Activated naive CD8-positive, alpha-beta T cell treated with anti-CD3 and anti-CD28 coated beads, Interleukin-2, amount 10 ng/mL, durations not matched to agents 7 days and 5 days (primary cell): ENCODE measurements at regions not wholly inside any gene's neighbourhood (a gene's known extent, or its start where the extent isn't known, plus 50 kb on each side); places are given as distances from the start of the nearest gene placed in this dataset.

Experiments used
- ATAC-seq: fragments of 150-1000 bp; cut with Tn5 transposase; one replicate; pipeline ENCODE4 v1.10.0; 2021; ENCODE audit warnings: low read depth, moderate library complexity
- POLR2A ChIA-PET: fragments of 350-600 bp; sonication (Branson Sonifier 250); formaldehyde crosslinking; loops from one replicate; lab custom pipeline; 2021; ENCODE audit warnings: antibody characterized with exemption; lab: Charles Lee
- DNase-seq: peaks from one replicate; pipeline ENCODE4 v3.0.0; 2021
- H3K27ac Mint-ChIP-seq: one replicate; pipeline ENCODE4 v1.8.0; 2022; ENCODE audit warnings: mild to moderate bottlenecking, mixed read lengths
- H3K27me3 Mint-ChIP-seq: one replicate; pipeline ENCODE4 v1.8.0; 2022; ENCODE audit warnings: mild to moderate bottlenecking, moderate library complexity, mixed read lengths
- H3K36me3 Mint-ChIP-seq: one replicate; pipeline ENCODE4 v1.8.0; 2021; ENCODE audit warnings: mild to moderate bottlenecking, mixed read lengths
- H3K4me1 Mint-ChIP-seq: one replicate; pipeline ENCODE4 v1.8.0; 2021; ENCODE audit warnings: mixed read lengths
- H3K4me3 Mint-ChIP-seq: one replicate; pipeline ENCODE4 v1.8.0; 2022; ENCODE audit warnings: mild to moderate bottlenecking, moderate library complexity, mixed read lengths
- H3K9me3 Mint-ChIP-seq: one replicate; pipeline ENCODE4 v1.8.0; 2021; ENCODE audit warnings: mixed read lengths

GRCh38 chr13:106683179-106683578 is 115.2 kb upstream of the ARGLU1 start:
- POLR2A ChIA-PET: no interaction called here
- H3K4me1 Mint-ChIP-seq: no peaks in the 10 kb centered on the region
- H3K9me3 Mint-ChIP-seq: no peaks in the 10 kb centered on the region
- H3K36me3 Mint-ChIP-seq: no peaks in the 10 kb centered on the region
- no peaks in the 10 kb centered on the region for H3K27me3 Mint-ChIP-seq
- ATAC-seq: no peak
- H3K4me3 Mint-ChIP-seq: no peak overlapping the region
- no peak for DNase-seq
- H3K27ac Mint-ChIP-seq: no peak overlapping the region

GRCh38 chr13:106681997-106682396 is 114.1 kb upstream of the ARGLU1 start:
- ATAC-seq: no peak
- H3K27me3 Mint-ChIP-seq: no peaks in the 10 kb centered on the region
- POLR2A ChIA-PET: no interaction called here
- H3K27ac Mint-ChIP-seq: no peak overlapping the region
- H3K9me3 Mint-ChIP-seq: no peaks in the 10 kb centered on the region
- no peaks in the 10 kb centered on the region for H3K36me3 Mint-ChIP-seq
- H3K4me1 Mint-ChIP-seq: no peaks in the 10 kb centered on the region
- DNase-seq: no peak
- H3K4me3 Mint-ChIP-seq: no peak overlapping the region

- no peaks in the 10 kb centered on the region for H3K4me1 Mint-ChIP-seq
- ATAC-seq: no peak
- no peaks in the 10 kb centered on the region for H3K27me3 Mint-ChIP-seq
- POLR2A ChIA-PET: no interaction called here
- no peaks in the 10 kb centered on the region for H3K36me3 Mint-ChIP-seq
- H3K27ac Mint-ChIP-seq: no peak overlapping the region
- no peak for DNase-seq
- H3K9me3 Mint-ChIP-seq: no peaks in the 10 kb centered on the region
- no peak overlapping the region for H3K4me3 Mint-ChIP-seq
These were observed 113.6 kb upstream of the ARGLU1 start for GRCh38 chr13:106681536-106681935.

- Mint-ChIP-seq H3K27me3 (no peaks in the 10 kb centered on the region), H3K27ac (no peak overlapping the region), H3K9me3 (no peaks in the 10 kb centered on the region), H3K4me1 (no peaks in the 10 kb centered on the region), H3K36me3 (no peaks in the 10 kb centered on the region), H3K4me3 (no peak overlapping the region)
- POLR2A ChIA-PET: no interaction called here
- no peak for DNase-seq
- ATAC-seq: no peak
These were observed 113.0 kb upstream of the ARGLU1 start for GRCh38 chr13:106680796-106681472.

DNA sequence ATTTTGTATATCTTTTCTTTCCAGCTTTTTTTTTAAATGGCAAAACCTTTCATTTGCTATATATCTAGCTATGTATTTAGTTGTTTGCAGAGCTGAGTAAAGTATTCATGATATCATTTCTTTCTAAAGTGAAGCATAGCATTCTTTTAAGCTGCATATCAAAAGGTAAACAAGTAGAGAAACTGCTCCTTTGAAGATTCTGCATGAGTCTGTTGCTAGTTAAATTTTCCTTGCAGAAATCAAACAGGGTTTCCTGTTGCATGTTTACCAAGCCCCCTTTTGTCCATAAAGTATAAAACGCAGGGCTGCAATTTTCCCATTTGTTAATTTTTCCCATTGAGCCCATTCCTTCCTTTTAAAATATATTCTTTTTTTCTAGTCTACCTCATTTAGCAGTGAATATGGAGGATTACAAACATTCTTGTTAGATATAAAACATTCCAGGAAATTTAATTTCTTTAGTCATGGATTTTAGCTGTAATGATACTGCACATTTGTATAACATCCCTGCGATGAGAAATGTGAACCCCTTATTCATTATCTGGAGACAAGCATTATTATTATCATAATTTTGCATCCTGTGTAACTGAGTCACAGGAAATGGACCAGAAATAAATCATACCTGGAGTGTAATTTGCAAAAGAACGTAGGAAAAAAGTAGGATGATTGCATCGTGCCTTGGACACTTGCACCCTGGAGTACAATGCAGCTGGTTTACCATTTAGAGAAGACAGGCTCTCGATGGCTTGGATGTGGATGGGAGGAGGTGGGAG is 110.9 kb upstream of the ARGLU1 start:
- no peak for ATAC-seq
- Mint-ChIP-seq H3K9me3 (no peaks in the 10 kb centered on the region), H3K36me3 (no peaks in the 10 kb centered on the region), H3K4me3 (no peak overlapping the region), H3K27me3 (no peaks in the 10 kb centered on the region), H3K4me1 (no peaks in the 10 kb centered on the region), H3K27ac (no peak overlapping the region)
- POLR2A ChIA-PET: no interaction called here
- no peak for DNase-seq

DNA sequence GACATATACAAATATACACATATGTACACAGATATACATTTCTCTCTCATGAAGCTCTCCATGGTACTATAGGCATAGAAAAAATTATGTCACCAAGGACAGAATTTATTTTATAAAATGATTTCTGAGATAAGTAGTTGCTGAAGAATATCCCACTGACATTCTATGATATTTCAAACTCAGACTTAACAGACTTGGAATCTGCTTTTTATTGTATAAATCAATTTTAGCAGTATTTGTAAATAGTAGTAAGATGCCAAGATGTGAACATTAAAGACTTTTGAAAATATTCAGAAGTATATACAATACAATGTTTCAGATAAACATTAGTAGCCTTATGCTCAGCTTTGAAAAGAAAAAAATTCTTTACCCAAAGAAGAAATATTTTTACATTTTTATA is 107.4 kb upstream of the ARGLU1 start:
- no peaks in the 10 kb centered on the region for H3K4me1 Mint-ChIP-seq
- no peak for DNase-seq
- no peaks in the 10 kb centered on the region for H3K36me3 Mint-ChIP-seq
- ATAC-seq: no peak
- no peaks in the 10 kb centered on the region for H3K9me3 Mint-ChIP-seq
- POLR2A ChIA-PET: no interaction called here
- H3K27ac Mint-ChIP-seq: no peak overlapping the region
- no peaks in the 10 kb centered on the region for H3K27me3 Mint-ChIP-seq
- H3K4me3 Mint-ChIP-seq: no peak overlapping the region

DNA sequence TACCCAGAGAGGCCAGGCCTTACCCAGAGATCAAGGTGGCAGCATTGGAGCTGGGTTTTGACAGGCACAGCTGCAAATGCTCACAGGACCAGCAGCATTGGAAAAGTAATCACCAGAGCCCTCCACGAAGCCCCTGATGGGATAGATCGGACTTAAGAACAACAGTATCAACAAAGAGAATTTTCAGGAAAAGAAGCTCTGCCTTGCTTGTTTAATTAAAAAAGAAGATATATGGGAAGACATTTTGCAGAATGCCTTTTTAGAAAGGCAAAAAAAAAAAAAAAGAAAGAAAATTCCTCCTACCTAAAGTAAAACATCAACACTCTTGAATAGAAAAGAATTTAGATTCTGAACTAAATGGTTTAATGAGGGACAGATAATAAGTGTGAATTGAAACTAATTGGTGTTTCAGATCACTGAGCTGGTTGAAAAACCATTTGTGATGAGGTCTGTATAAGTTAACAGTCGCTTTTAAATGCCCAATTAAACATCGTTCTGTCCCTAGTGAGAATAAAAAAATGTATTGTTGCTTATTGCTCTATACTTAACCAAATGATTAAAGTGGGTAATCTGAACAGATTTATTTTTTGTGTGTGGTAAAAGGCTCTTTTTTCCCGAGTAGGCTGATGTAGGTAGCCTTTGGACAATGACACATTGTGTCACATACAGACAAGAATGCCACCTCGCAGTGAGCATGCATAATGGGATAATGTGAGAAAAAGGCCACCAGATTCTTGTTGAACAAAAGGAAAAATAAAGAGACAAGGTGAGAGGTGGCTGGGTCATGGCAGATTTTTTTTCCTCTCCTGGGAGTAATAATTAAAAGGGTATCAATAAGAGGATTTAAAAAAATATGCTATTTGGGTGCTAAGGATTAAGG is 93.0 kb upstream of the ARGLU1 start:
- H3K27me3 Mint-ChIP-seq: peaks cover 2% of the 10 kb centered on the region
- DNase-seq: no peak
- H3K27ac Mint-ChIP-seq: no peak overlapping the region
- no peak overlapping the region for H3K4me3 Mint-ChIP-seq
- H3K9me3 Mint-ChIP-seq: peaks cover 1% of the 10 kb centered on the region
- H3K4me1 Mint-ChIP-seq: no peaks in the 10 kb centered on the region
- H3K36me3 Mint-ChIP-seq: no peaks in the 10 kb centered on the region
- no peak for ATAC-seq
- POLR2A ChIA-PET: no interaction called here

GRCh38 chr13:106657104-106657503 is 89.2 kb upstream of the ARGLU1 start:
- DNase-seq (no peak), ATAC-seq (no peak)
- H3K27me3 Mint-ChIP-seq: peaks cover 2% of the 10 kb centered on the region
- peaks cover 1% of the 10 kb centered on the region for H3K9me3 Mint-ChIP-seq
- POLR2A ChIA-PET: no interaction called here
- H3K4me1 Mint-ChIP-seq: no peaks in the 10 kb centered on the region
- no peak overlapping the region for H3K4me3 Mint-ChIP-seq
- no peaks in the 10 kb centered on the region for H3K36me3 Mint-ChIP-seq
- H3K27ac Mint-ChIP-seq: no peak overlapping the region

DNA sequence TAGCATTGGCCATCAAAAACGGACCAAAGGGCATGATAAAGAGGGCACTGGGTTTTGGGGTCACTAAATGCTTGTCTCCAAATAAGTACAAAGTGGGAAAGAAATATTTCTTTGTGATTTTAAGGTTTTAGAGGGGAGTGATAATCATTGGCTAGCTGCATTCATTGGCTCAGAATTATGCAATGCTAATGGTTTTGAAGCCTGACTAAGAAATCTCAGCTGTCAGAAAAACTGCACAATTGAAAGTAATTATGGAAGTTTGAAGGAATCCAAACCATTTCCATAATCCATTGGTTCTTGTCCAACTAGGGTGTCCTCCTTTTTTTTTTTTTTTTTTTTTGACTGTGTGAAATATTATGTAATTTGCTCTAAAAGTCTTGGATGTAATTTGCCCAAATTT is 88.2 kb upstream of the ARGLU1 start:
- H3K4me3 Mint-ChIP-seq: no peak overlapping the region
- POLR2A ChIA-PET: no interaction called here
- ATAC-seq: no peak
- peaks cover 2% of the 10 kb centered on the region for H3K27me3 Mint-ChIP-seq
- H3K27ac Mint-ChIP-seq: no peak overlapping the region
- no peak for DNase-seq
- H3K9me3 Mint-ChIP-seq: peaks cover 1% of the 10 kb centered on the region
- no peaks in the 10 kb centered on the region for H3K36me3 Mint-ChIP-seq
- H3K4me1 Mint-ChIP-seq: no peaks in the 10 kb centered on the region

- peaks cover 3% of the 10 kb centered on the region for H3K27me3 Mint-ChIP-seq
- POLR2A ChIA-PET: no interaction called here
- no peak for DNase-seq
- peaks cover 2% of the 10 kb centered on the region for H3K9me3 Mint-ChIP-seq
- H3K4me3 Mint-ChIP-seq: no peak overlapping the region
- ATAC-seq: no peak
- H3K36me3 Mint-ChIP-seq: no peaks in the 10 kb centered on the region
- no peak overlapping the region for H3K27ac Mint-ChIP-seq
- H3K4me1 Mint-ChIP-seq: no peaks in the 10 kb centered on the region
These were observed 83.5 kb upstream of the ARGLU1 start for GRCh38 chr13:106651442-106651841.

GRCh38 chr13:106650690-106651205 is 82.8 kb upstream of the ARGLU1 start:
- POLR2A ChIA-PET: no interaction called here
- no peak for ATAC-seq
- Mint-ChIP-seq H3K4me3 (no peak overlapping the region), H3K4me1 (peaks cover 1% of the 10 kb centered on the region), H3K27ac (no peak overlapping the region), H3K36me3 (peaks cover 2% of the 10 kb centered on the region), H3K9me3 (peaks cover 2% of the 10 kb centered on the region), H3K27me3 (peaks cover 10% of the 10 kb centered on the region)
- no peak for DNase-seq

DNA sequence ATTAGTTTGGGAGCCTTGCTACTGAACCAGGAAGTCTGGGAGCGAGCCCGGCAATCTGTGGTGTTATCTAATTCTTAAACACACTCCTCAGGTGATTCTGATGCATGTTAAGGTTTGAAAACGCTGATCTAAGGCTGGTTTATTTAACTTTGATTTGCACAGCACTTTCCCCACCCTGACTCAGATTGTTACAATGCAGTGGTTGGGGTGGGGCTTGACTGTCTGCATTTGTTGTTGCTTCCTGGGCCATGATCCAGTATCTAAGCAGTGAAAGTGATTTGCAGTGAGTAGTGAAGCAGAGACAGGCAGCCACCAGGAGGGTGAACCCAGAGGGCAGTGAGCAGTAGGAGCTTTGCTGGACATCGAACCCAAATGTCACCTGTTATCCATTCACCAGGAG is 81.6 kb upstream of the ARGLU1 start:
- H3K4me3 Mint-ChIP-seq: no peak overlapping the region
- H3K36me3 Mint-ChIP-seq: peaks cover 2% of the 10 kb centered on the region
- ATAC-seq: no peak
- H3K27ac Mint-ChIP-seq: no peak overlapping the region
- peaks cover 2% of the 10 kb centered on the region for H3K9me3 Mint-ChIP-seq
- no peak for DNase-seq
- H3K4me1 Mint-ChIP-seq: peaks cover 1% of the 10 kb centered on the region
- peaks cover 10% of the 10 kb centered on the region for H3K27me3 Mint-ChIP-seq
- POLR2A ChIA-PET: no interaction called here

- Mint-ChIP-seq H3K27ac (no peak overlapping the region), H3K27me3 (peaks cover 4% of the 10 kb centered on the region), H3K4me3 (no peak overlapping the region), H3K4me1 (no peaks in the 10 kb centered on the region), H3K9me3 (no peaks in the 10 kb centered on the region), H3K36me3 (no peaks in the 10 kb centered on the region)
- ATAC-seq (no peak), DNase-seq (no peak)
- POLR2A ChIA-PET: interaction anchor here (0.6 kb wide), 1 partner anchor 649 kb away, joined by 3 read pairs; no protein-coding TSS in a partner anchor
These were observed 72.6 kb upstream of the ARGLU1 start for GRCh38 chr13:106640515-106640914.
